Lower leg skin (tissue), 3 donors: ENCODE measurements at regions not wholly inside any gene's neighbourhood (a gene's known extent, or its start where the extent isn't known, plus 50 kb on each side); places are given as distances from the start of the nearest gene placed in this dataset.

ENCODE experiments used
- POLR2A ChIP-seq, 2 donors: fragments of 450-650 bp; IDR thresholded peaks; one replicate each; pipeline ENCODE4 v1.6.1; 2016 to 2017; ENCODE audit warnings: antibody characterized with exemption in 2 of 2, mild to moderate bottlenecking in 1 of 2, moderate library complexity in 1 of 2
- TF ChIP-seq, protein P1 (sequence below), 3 donors: fragments of 450-650 bp; IDR thresholded peaks; one replicate each; pipeline ENCODE4 v1.5.1; 2016; ENCODE audit warnings: antibody characterized with exemption in 3 of 3, mild to moderate bottlenecking in 3 of 3, moderate library complexity in 2 of 3

GRCh38 chr3:146892041-146892440, 286.9 kb upstream of the PLSCR5 start:
- no peak for TF ChIP-seq POLR2A (IDR thresholded peaks at IDR 0.05)
- TF ChIP-seq, protein P1, sequence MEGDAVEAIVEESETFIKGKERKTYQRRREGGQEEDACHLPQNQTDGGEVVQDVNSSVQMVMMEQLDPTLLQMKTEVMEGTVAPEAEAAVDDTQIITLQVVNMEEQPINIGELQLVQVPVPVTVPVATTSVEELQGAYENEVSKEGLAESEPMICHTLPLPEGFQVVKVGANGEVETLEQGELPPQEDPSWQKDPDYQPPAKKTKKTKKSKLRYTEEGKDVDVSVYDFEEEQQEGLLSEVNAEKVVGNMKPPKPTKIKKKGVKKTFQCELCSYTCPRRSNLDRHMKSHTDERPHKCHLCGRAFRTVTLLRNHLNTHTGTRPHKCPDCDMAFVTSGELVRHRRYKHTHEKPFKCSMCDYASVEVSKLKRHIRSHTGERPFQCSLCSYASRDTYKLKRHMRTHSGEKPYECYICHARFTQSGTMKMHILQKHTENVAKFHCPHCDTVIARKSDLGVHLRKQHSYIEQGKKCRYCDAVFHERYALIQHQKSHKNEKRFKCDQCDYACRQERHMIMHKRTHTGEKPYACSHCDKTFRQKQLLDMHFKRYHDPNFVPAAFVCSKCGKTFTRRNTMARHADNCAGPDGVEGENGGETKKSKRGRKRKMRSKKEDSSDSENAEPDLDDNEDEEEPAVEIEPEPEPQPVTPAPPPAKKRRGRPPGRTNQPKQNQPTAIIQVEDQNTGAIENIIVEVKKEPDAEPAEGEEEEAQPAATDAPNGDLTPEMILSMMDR (IDR thresholded peaks at IDR 0.05), result no peak
